CD14-positive monocyte (primary cell): ENCODE measurements at regions not wholly inside any gene's neighbourhood (a gene's known extent, or its start where the extent isn't known, plus 50 kb on each side); places are given as distances from the start of the nearest gene placed in this dataset.

ENCODE experiments used
- DNase-seq, 3 donors: peaks; one replicate each; pipeline ENCODE4 v3.0.0-alpha.2; 2011 to 2022
- H2AFZ ChIP-seq: 2 replicates; pipeline ENCODE4 v1.6.0; 2012; ENCODE audit warnings: mild to moderate bottlenecking, low read depth, low read length, inconsistent platforms; ENCODE audit not compliant: insufficient read depth, poor library complexity, severe bottlenecking
- H3K27ac ChIP-seq, 2 donors: 1 replicate in 1 of 2; 2 replicates in 1 of 2; pipeline ENCODE4 v1.5.1; 2012 to 2013; ENCODE audit warnings: low read length in 2 of 2, control low read depth in 1 of 2, inconsistent platforms in 1 of 2, low read depth in 1 of 2, mild to moderate bottlenecking in 1 of 2
- H3K27me3 ChIP-seq, 2 donors: one replicate each; pipeline versions ENCODE4 v1.6.0 to v1.6.1; 2011 to 2013; ENCODE audit warnings: low read length in 2 of 2; ENCODE audit not compliant: control insufficient read depth in 2 of 2, insufficient read depth in 2 of 2
- H3K36me3 ChIP-seq, 2 donors: replicated peaks in 1 of 2; 1 replicate in 1 of 2; 2 replicates in 1 of 2; pipeline versions ENCODE4 v1.5.1 to v1.6.1; 2012 to 2013; ENCODE audit warnings: low read length in 2 of 2, control low read depth in 1 of 2, inconsistent platforms in 1 of 2, mild to moderate bottlenecking in 1 of 2; ENCODE audit not compliant: insufficient read depth in 2 of 2, control insufficient read depth in 1 of 2
- H3K4me1 ChIP-seq, 2 donors: 1 replicate in 1 of 2; 2 replicates in 1 of 2; pipeline versions ENCODE4 v1.5.1 to v1.6.1; 2012 to 2013; ENCODE audit warnings: low read length in 2 of 2, control low read depth in 1 of 2, inconsistent platforms in 1 of 2, mild to moderate bottlenecking in 1 of 2, moderate library complexity in 1 of 2; ENCODE audit not compliant: insufficient read depth in 2 of 2, control insufficient read depth in 1 of 2
- H3K4me2 ChIP-seq: replicated peaks from 2 replicates; pipeline ENCODE3; 2012; ENCODE audit warnings: low read length, moderate library complexity, mild to moderate bottlenecking; ENCODE audit not compliant: poor library complexity, severe bottlenecking; ENCODE audit errors: extremely low read depth
- H3K4me3 ChIP-seq, 3 experiments: fragments of 200-600 bp in 1 of 3; sonication (generic) in 1 of 3; replicated peaks in 1 of 3; 1 replicate in 2 of 3; 2 replicates in 1 of 3; pipeline ENCODE4 v1.5.1; 2011 to 2013; ENCODE audit warnings: low read length in 3 of 3, mild to moderate bottlenecking in 3 of 3, control low read depth in 2 of 3, low read depth in 2 of 3, inconsistent platforms in 1 of 3, moderate library complexity in 1 of 3
- H3K79me2 ChIP-seq: 2 replicates; pipeline ENCODE4 v1.6.0; 2012; ENCODE audit warnings: mild to moderate bottlenecking, control low read depth, inconsistent platforms, low read length, moderate library complexity; ENCODE audit not compliant: insufficient read depth
- H3K9ac ChIP-seq: 2 replicates; pipeline ENCODE4 v1.6.0; 2017; ENCODE audit warnings: low read length, mild to moderate bottlenecking; ENCODE audit not compliant: insufficient read depth, poor library complexity, severe bottlenecking
- H3K9me3 ChIP-seq, 2 donors: replicated peaks in 1 of 2; 1 replicate in 1 of 2; 2 replicates in 1 of 2; pipeline versions ENCODE4 v1.5.1 to v1.6.1; 2012 to 2013; ENCODE audit warnings: low read length in 2 of 2, control low read depth in 1 of 2; ENCODE audit not compliant: control insufficient read depth in 1 of 2, insufficient read depth in 1 of 2
- H4K20me1 ChIP-seq: 2 replicates; pipeline ENCODE4 v1.6.0; 2012; ENCODE audit warnings: mild to moderate bottlenecking, low read length, control low read depth, moderate library complexity; ENCODE audit not compliant: insufficient read depth
- H3K27ac Mint-ChIP-seq, 7 donors: one replicate each; pipeline ENCODE4 v1.8.0; 2020; ENCODE audit warnings: mild to moderate bottlenecking in 7 of 7, mixed read lengths in 7 of 7, moderate library complexity in 6 of 7, inconsistent platforms in 2 of 7
- H3K27me3 Mint-ChIP-seq, 3 donors: one replicate each; pipeline ENCODE4 v1.8.0; 2021 to 2022; ENCODE audit warnings: low read depth in 3 of 3, mild to moderate bottlenecking in 3 of 3, mixed read lengths in 3 of 3, moderate library complexity in 3 of 3, inconsistent platforms in 1 of 3
- H3K36me3 Mint-ChIP-seq, 2 donors: one replicate each; pipeline ENCODE4 v1.8.0; 2020; ENCODE audit warnings: mixed read lengths in 2 of 2, inconsistent platforms in 1 of 2, mild to moderate bottlenecking in 1 of 2
- H3K4me1 Mint-ChIP-seq: one replicate; pipeline ENCODE4 v1.8.0; 2020; ENCODE audit warnings: mild to moderate bottlenecking, mixed read lengths
- H3K4me3 Mint-ChIP-seq, 2 donors: one replicate each; pipeline ENCODE4 v1.8.0; 2020; ENCODE audit warnings: mild to moderate bottlenecking in 2 of 2, mixed read lengths in 2 of 2, moderate library complexity in 1 of 2
- H3K9me3 Mint-ChIP-seq, 7 donors: one replicate each; pipeline ENCODE4 v1.8.0; 2020 to 2022; ENCODE audit warnings: mixed read lengths in 7 of 7, mild to moderate bottlenecking in 6 of 7, moderate library complexity in 6 of 7, inconsistent platforms in 2 of 7
- WGBS: methylation state at CpG from one replicate; pipeline ENCODE4 v1.1.5; 2013; ENCODE audit warnings: missing lambda C conversion rate; ENCODE audit not compliant: insufficient coverage; 5-methylcytosine and 5-hydroxymethylcytosine counted together
- intact Hi-C, 2 donors: fragments of 100-400 bp; cut with micrococcal nuclease; formaldehyde crosslinking; loops; one replicate each; pipeline versions ENCODE4 v1.15.0 to v1.15.1; 2023
- TF ChIP-seq, protein P1 (sequence below): fragments of 200-600 bp; IDR thresholded peaks from one replicate; pipeline ENCODE4 v1.8.0; 2022; ENCODE audit warnings: antibody characterized with exemption, mild to moderate bottlenecking

GRCh38 chr10:89093728-89094127 lies 103.1 kb downstream of the FAS start:
- H3K27ac Mint-ChIP-seq: no peak overlapping the region
- 100% methylated on average over 1 of the region's 3 CpGs for WGBS
- no peaks in the 10 kb centered on the region for H4K20me1 ChIP-seq
- TF ChIP-seq, protein P1, sequence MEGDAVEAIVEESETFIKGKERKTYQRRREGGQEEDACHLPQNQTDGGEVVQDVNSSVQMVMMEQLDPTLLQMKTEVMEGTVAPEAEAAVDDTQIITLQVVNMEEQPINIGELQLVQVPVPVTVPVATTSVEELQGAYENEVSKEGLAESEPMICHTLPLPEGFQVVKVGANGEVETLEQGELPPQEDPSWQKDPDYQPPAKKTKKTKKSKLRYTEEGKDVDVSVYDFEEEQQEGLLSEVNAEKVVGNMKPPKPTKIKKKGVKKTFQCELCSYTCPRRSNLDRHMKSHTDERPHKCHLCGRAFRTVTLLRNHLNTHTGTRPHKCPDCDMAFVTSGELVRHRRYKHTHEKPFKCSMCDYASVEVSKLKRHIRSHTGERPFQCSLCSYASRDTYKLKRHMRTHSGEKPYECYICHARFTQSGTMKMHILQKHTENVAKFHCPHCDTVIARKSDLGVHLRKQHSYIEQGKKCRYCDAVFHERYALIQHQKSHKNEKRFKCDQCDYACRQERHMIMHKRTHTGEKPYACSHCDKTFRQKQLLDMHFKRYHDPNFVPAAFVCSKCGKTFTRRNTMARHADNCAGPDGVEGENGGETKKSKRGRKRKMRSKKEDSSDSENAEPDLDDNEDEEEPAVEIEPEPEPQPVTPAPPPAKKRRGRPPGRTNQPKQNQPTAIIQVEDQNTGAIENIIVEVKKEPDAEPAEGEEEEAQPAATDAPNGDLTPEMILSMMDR: no peak
- H3K36me3 ChIP-seq: no peaks in the 10 kb centered on the region
- no peaks in the 10 kb centered on the region for H3K27me3 ChIP-seq
- peaks cover 13 to 15% of the 10 kb centered on the region in 2 donors for H3K4me1 ChIP-seq
- H3K79me2 ChIP-seq: no peaks in the 10 kb centered on the region
- no peak overlapping the region for H3K4me2 ChIP-seq
- H3K27me3 Mint-ChIP-seq: peaks cover 0 to 4% (median 0%) of the 10 kb centered on the region in 3 donors
- H2AFZ ChIP-seq: no peak overlapping the region
- H3K4me3 ChIP-seq: no peak overlapping the region
- DNase-seq: no peak
- no peak overlapping the region for H3K4me3 Mint-ChIP-seq
- intact Hi-C loops: no loop called here
- H3K4me1 Mint-ChIP-seq: peaks cover 18% of the 10 kb centered on the region
- H3K9ac ChIP-seq: no peak overlapping the region
- H3K36me3 Mint-ChIP-seq: no peaks in the 10 kb centered on the region
- H3K9me3 ChIP-seq: no peaks in the 10 kb centered on the region
- H3K27ac ChIP-seq: no peak overlapping the region
- no peaks in the 10 kb centered on the region for H3K9me3 Mint-ChIP-seq

- H3K4me3 ChIP-seq: no peak overlapping the region
- no peaks in the 10 kb centered on the region for H3K36me3 ChIP-seq
- TF ChIP-seq, protein P1: no peak
- no peak overlapping the region for H3K4me3 Mint-ChIP-seq
- H3K4me1 Mint-ChIP-seq: peaks cover 18% of the 10 kb centered on the region
- no peak overlapping the region for H3K27ac Mint-ChIP-seq
- no peaks in the 10 kb centered on the region for H4K20me1 ChIP-seq
- intact Hi-C loops: no loop called here
- no CpG with 5 or more reads among the region's 4 CpGs for WGBS
- H3K4me2 ChIP-seq: no peak overlapping the region
- no peaks in the 10 kb centered on the region for H3K9me3 ChIP-seq
- no peak overlapping the region for H3K9ac ChIP-seq
- no peaks in the 10 kb centered on the region for H3K79me2 ChIP-seq
- no peaks in the 10 kb centered on the region for H3K36me3 Mint-ChIP-seq
- H2AFZ ChIP-seq: no peak overlapping the region
- H3K9me3 Mint-ChIP-seq: no peaks in the 10 kb centered on the region
- H3K27me3 ChIP-seq: no peaks in the 10 kb centered on the region
- no peak overlapping the region for H3K27ac ChIP-seq
- peaks cover 13 to 15% of the 10 kb centered on the region in 2 donors for H3K4me1 ChIP-seq
- DNase-seq: no peak
- no peaks in the 10 kb centered on the region for H3K27me3 Mint-ChIP-seq
These were observed 102.4 kb downstream of the FAS start for GRCh38 chr10:89092981-89093380.
